KMS-11 (cell line): ENCODE measurements at regions not wholly inside any gene's neighbourhood (a gene's known extent, or its start where the extent isn't known, plus 50 kb on each side); places are given as distances from the start of the nearest gene placed in this dataset.
"Not testable (repeated sequence)": the region's sequence is repeated elsewhere in the genome, so short reads cannot be mapped to it uniquely, and the experiment has no call there.

ENCODE experiments used
- H2AFZ ChIP-seq: fragments of 200-600 bp; sonication (generic); 2 replicates; pipeline ENCODE4 v1.6.1; 2016; ENCODE audit warnings: antibody characterized with exemption, mixed run types, low read depth
- H3K27ac ChIP-seq: fragments of 200-600 bp; sonication (generic); 2 replicates; pipeline ENCODE4 v1.6.1; 2016; ENCODE audit warnings: mild to moderate bottlenecking, mixed run types
- H3K27me3 ChIP-seq: fragments of 200-600 bp; sonication (generic); 2 replicates; pipeline ENCODE4 v1.6.1; 2017; ENCODE audit warnings: mild to moderate bottlenecking, low read depth, mixed run types, moderate library complexity; ENCODE audit not compliant: insufficient read depth
- H3K36me3 ChIP-seq: fragments of 200-600 bp; sonication (generic); 2 replicates; pipeline ENCODE4 v1.6.1; 2017; ENCODE audit warnings: mild to moderate bottlenecking, mixed run types; ENCODE audit not compliant: insufficient read depth
- H3K4me1 ChIP-seq: fragments of 200-600 bp; sonication (generic); 2 replicates; pipeline ENCODE4 v1.6.1; 2016; ENCODE audit warnings: mild to moderate bottlenecking, low read depth, mixed run types; ENCODE audit not compliant: poor library complexity, severe bottlenecking
- H3K4me2 ChIP-seq: fragments of 200-600 bp; sonication (generic); 2 replicates; pipeline ENCODE4 v1.7.0; 2016; ENCODE audit warnings: mild to moderate bottlenecking, mixed run types
- H3K4me3 ChIP-seq: fragments of 200-600 bp; sonication (generic); IDR thresholded peaks from 2 replicates; pipeline ENCODE4 v1.6.1; 2017; ENCODE audit warnings: low read depth, low read length, mixed read lengths; ENCODE audit not compliant: insufficient read depth
- H3K79me2 ChIP-seq: fragments of 200-600 bp; sonication (generic); 2 replicates; pipeline ENCODE4 v1.6.1; 2016; ENCODE audit warnings: low read depth, mixed run types; ENCODE audit not compliant: insufficient read depth
- H3K9ac ChIP-seq: fragments of 200-600 bp; sonication (generic); 2 replicates; pipeline ENCODE4 v1.6.1; 2016; ENCODE audit warnings: mild to moderate bottlenecking, mixed run types
- H4K20me1 ChIP-seq: fragments of 200-600 bp; sonication (generic); 2 replicates; pipeline ENCODE4 v1.6.1; 2016; ENCODE audit warnings: mild to moderate bottlenecking, mixed run types; ENCODE audit not compliant: insufficient read depth

- not testable (repeated sequence) for H3K9ac ChIP-seq, H3K27me3 ChIP-seq, H3K36me3 ChIP-seq, H3K79me2 ChIP-seq, H3K4me2 ChIP-seq, H3K27ac ChIP-seq, H3K4me1 ChIP-seq, H3K4me3 ChIP-seq, H4K20me1 ChIP-seq, H2AFZ ChIP-seq
Observed at GRCh38 chr3:91469251-91469650, 2361.8 kb downstream of the EPHA3 start.

GRCh38 chr3:91485026-91485425, 2377.6 kb downstream of the EPHA3 start:
- not testable (repeated sequence) for H3K79me2 ChIP-seq

GRCh38 chr3:91485891-91486290, 2378.5 kb downstream of the EPHA3 start:
- not testable (repeated sequence) for H3K36me3 ChIP-seq, H3K27me3 ChIP-seq, H3K4me1 ChIP-seq, H2AFZ ChIP-seq, H3K4me2 ChIP-seq, H3K4me3 ChIP-seq, H3K9ac ChIP-seq, H3K79me2 ChIP-seq, H4K20me1 ChIP-seq, H3K27ac ChIP-seq

More at GRCh38 chr3:91485026-91485425, 2377.6 kb downstream of the EPHA3 start:
- H3K4me1 ChIP-seq, H4K20me1 ChIP-seq, H3K27ac ChIP-seq, H3K27me3 ChIP-seq, H2AFZ ChIP-seq, H3K4me2 ChIP-seq, H3K9ac ChIP-seq, H3K36me3 ChIP-seq, H3K4me3 ChIP-seq: not testable (repeated sequence)

- not testable (repeated sequence) for H3K4me3 ChIP-seq, H3K79me2 ChIP-seq, H3K4me1 ChIP-seq, H4K20me1 ChIP-seq, H2AFZ ChIP-seq, H3K27me3 ChIP-seq, H3K36me3 ChIP-seq, H3K9ac ChIP-seq, H3K4me2 ChIP-seq, H3K27ac ChIP-seq
Observed at GRCh38 chr3:91497712-91498111, 2390.3 kb downstream of the EPHA3 start.

DNA sequence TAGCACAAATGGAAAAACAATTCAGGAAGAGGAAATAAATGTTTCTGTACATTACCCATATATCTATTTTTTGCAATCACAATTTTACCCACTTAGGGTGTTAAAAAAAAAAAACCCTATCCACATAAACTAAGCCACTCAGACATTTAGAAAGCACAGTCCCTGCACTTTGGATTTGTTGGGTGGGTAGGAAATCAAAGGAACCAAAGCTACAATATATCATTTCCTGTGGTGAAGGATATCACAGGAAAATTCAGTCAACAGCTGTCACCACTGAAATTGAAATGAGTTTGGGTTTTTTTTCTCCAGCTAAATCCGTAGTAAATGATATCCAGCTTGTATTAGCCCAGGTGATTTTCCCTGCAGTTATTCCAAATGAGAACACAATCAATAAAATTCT, 2392.4 kb downstream of the EPHA3 start:
- not testable (repeated sequence) for H3K4me1 ChIP-seq, H3K27me3 ChIP-seq, H3K4me2 ChIP-seq, H3K9ac ChIP-seq, H2AFZ ChIP-seq, H3K27ac ChIP-seq, H3K4me3 ChIP-seq, H3K36me3 ChIP-seq, H3K79me2 ChIP-seq, H4K20me1 ChIP-seq

DNA sequence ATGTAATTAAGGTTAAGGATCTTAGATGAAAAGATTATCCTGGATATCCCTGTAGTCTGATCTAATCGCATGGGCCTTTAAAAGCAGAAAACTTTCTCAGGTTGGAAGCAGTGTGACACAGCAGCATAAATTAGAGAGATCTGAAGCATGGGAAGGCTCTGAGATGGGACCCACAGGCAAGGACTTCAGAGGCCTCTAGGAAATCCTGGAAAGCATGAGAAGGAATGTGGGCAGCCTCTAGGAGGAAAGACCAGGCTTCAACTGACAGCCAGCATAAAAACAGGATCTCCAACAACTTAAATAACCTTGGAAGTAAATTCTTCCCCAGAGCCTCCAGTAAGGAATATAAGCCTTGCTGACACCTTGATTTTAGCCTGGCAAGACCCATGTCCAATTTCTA, 2397.5 kb downstream of the EPHA3 start:
- not testable (repeated sequence) for H2AFZ ChIP-seq, H3K27ac ChIP-seq, H3K36me3 ChIP-seq, H4K20me1 ChIP-seq, H3K79me2 ChIP-seq, H3K9ac ChIP-seq, H3K4me2 ChIP-seq, H3K27me3 ChIP-seq, H3K4me1 ChIP-seq, H3K4me3 ChIP-seq
